C1 segment of cervical spinal cord (tissue), 14 donors: ENCODE measurements at regions not wholly inside any gene's neighbourhood (a gene's known extent, or its start where the extent isn't known, plus 50 kb on each side); places are given as distances from the start of the nearest gene placed in this dataset.

Experiments used
- DNase-seq, 14 donors: peaks; one replicate each; lab custom pipeline; 2025; lab: John Stamatoyannopoulos, UW

GRCh38 chr1:115893545-115893944, 52.6 kb upstream of the NHLH2 start:
- no peak for DNase-seq

DNA sequence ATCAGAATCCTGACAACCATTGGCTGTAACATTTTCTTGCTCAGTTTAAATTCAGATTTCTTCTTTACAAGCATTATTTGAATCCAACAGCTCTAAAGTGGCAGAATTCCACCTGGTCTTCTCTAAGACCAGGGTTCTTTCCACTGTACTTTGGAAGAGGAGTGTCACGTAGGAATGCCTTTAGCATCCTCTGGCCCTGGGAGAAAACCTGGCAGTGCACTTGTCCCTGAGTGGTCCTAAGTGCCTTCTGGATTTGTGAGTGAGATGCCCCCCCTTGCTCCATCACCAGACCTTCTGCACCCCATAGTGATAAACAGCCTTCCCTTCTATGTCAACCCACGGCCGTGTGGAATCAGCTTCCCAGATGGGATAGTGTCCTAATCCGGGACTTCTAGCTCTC, 57.1 kb upstream of the NHLH2 start:
- DNase-seq = no peak

DNA sequence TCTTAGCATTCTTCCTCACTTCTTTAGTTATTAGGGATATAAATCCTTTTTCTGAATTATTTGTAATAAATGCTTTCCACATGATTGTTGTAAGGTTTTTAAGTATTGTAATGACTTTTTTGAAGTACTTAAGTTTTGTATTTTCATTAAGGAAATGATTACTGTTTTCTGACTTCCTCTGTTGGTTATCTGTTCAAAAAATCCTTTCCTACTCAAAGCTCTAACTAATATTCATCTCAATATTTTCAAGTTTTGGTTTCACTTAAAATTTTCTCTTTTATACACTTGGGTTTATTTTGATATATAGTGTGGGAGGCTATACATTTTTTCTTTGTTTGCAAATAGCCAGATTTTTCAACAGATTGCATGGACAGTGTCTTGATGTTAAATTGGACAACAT, 59.9 kb upstream of the NHLH2 start:
- no peak for DNase-seq

DNA sequence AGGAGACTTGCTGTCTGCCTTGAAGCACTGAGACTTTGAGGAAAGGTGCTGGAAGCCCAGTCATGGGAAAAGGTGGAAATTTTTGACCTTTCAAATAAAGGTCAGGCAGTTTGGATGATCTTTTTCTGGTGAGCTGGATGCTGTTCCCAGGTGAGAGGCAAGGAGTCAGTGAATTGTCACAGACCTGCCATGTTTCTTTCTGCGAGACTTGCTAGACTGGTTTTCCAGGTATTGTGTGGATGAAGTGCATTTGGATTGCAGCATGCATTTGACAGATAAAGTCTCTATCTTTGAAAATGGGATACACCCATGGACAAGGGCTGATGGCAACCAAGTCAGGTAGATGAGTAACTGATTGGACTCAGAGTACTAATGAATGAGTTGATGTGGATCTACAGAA, 65.7 kb upstream of the NHLH2 start:
- no peak for DNase-seq

- no peak for DNase-seq
These were observed 66.2 kb upstream of the NHLH2 start for GRCh38 chr1:115907092-115907491.

DNA sequence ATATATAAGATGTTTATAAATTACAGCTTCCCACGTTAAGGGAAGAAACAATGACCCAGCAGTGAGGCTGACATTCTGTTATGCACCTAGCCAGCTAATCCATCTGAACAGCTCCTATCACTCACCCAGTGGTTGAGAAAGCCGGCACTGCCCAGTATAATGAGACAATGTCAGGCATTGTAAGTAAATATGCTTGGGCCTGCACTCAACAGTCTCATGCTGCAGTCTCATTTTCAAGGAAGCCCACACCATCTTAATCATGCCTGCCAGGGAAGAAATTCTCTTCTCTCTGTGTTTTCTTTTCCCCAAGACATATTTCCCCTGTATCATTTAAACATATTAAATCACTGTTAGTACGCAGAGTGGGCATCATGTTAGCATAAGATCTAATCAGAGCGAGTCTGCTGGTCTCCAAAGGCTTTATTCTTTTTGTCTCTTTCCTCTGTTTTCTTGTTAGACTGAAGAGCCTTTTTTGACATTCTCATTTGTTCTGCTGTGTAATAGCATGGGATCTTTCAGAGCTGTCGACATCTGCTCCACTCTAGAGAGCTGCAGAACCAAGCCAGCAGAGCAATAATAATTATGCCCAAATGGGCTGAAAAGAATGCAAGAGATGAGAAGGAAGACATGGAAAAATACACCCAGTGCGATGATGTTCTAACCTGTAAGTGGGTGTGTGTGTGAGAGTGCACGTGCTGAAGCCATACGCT, 67.6 kb upstream of the SLC22A15 start:
- DNase-seq = peak in 7 of 14 donors; percentile 3 to 34 (median 7)

- no peak for DNase-seq
These were observed 66.1 kb upstream of the SLC22A15 start for GRCh38 chr1:115910231-115910630.

DNA sequence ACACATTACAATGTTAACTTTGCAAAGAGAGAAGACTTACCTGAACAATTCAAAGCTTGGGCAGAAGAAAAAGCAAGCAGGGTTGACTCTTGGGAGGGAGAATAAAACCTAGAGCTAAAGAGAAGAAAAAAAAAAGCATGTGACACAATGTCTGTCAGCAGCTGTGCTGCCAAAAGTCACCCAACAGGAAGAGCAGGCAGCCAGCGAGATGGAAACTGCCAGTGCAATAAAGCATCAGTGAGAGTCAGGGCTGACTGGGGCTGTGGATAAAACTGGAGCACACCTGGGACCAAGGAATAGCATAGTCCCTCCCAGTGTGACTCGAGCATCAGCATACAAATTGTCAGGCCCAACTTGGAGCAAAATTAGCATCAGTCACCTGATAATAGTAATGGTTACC, 65.0 kb upstream of the SLC22A15 start:
- no peak for DNase-seq

- no peak for DNase-seq
These were observed 64.2 kb upstream of the SLC22A15 start for GRCh38 chr1:115912116-115912515.

DNA sequence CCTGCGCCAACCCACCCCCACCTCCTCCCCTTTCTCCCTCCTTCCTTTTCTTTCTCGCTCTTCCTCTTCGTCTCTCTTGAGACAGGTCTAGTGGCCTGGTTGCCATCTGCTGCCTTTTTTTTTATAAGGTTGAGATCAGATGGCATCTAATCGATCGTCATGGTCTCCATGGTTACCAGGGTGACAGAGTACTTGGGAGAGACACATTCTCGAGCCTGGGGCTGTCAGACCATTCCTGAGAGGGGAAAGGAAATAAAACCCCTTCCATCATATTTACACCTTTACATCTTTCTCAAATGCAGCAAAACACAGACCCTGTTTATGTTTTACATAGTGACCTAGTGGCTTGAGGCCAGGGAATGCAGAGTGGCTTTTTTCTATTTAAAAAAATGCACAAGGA, 53.5 kb upstream of the SLC22A15 start:
- no peak for DNase-seq

DNA sequence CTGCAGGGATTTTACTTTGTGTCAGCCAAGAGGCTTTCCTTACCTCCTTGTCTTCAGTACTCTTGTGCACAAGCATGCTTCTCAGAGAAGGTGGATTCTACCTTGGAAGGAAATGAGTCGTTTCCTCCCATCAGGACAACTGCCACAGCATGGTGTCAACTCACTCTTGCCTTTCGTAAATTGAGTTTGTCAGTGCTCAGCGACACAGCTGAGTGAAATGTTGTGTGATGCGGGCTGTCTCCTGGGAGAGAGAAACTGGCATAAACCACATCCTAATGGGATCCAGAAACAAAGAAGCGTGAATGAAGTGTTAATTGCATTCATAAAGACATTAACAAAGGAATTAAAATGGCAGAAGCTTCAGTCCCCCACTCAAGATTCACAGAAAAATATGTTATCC, 51.5 kb upstream of the SLC22A15 start:
- DNase-seq = no peak

DNA sequence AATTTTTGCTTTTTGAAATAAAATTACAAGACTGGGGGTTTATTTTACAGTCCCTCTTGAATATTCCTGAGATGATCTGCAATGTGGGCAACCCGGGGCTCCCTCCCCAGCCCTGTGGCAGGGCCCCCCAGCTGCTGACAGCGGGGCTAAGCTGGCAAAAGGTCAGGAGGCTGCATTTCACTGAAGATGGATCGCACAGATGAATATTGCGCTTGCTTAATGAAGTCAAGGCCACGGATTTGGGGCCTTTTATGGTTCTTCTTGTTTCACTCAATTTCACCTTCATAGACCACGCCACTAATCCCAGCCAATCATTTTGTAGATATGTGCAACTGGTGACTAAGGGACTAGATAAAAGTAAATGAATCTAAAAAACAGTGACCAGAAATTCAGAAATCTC, 50.8 kb upstream of the SLC22A15 start:
- no peak for DNase-seq
